HG02610 (cell line): ENCODE measurements at regions not wholly inside any gene's neighbourhood (a gene's known extent, or its start where the extent isn't known, plus 50 kb on each side); places are given as distances from the start of the nearest gene placed in this dataset.

Experiments used
- ATAC-seq: cut with Tn5 transposase; IDR thresholded peaks from one replicate; pipeline ENCODE4 v1.9.1; 2021; ENCODE audit warnings: mild to moderate bottlenecking, moderate library complexity; ENCODE audit not compliant: unreplicated experiment

DNA sequence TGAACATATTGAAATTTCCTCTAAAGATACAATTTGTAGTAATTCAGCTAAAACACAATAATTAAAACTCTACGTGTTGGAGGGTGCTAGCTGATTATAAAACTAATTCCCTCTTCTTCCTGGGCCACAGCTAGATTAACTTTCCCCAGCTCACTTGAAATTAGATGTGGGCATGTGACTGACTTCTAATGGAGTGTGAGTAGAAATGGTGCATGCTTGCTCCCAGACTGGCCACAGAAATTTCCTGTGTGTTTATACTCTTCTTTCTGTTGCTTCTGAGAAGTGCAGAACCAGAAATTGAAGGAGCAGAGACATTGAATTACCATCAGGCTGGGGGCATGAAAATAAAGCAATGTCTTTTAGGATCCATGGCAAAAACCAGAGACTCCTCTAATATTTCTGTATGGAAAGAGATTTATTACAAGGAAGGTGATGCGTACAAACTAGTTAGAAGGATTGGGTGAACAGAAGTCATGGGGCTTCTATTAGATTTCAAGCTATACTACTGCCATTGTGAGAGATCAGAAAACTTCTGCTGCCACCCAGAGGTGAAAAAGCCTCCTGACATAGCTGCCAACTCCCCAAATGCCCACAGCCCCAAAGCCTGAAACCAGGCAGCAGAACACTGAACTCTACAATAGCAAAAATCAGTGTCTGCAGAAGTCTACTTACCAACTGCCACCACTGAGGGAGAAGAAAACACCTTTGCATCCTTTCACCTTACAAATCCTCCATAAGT, 379.2 kb upstream of the MIR17HG start:
- ATAC-seq: no peak

DNA sequence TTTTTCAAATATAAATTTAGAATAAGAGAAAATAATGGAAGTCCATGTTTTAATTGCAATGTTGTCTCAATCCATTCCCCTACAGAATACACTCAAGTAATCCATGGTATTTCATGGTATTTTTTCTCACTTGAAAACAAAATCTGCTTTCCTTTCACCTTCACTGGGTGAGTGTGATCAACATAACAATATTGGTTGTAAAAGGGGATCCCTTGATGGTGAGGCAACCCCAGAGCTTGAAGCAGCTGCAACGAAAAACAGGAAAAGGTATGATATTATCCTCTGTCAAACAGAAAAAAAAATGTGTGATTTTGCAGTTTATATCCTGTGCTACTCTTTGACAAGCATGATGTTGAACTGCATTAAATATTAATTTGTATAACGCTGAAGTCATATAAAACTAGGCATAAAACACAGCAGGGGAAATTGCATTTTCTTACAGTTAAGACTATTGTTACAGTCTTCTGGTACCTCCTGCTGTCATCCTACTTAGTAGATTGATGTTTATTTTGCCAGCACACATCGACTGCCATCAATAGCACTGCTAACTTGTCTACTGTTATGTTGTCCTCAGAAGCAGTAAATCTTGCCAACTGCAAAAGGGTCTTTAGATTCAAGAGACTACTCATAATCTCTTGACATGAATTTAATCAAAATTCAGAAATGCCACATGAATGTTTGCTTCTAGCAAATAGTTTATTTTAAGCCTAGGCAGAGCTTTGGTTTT, 373.1 kb upstream of the MIR17HG start:
- ATAC-seq: no peak

DNA sequence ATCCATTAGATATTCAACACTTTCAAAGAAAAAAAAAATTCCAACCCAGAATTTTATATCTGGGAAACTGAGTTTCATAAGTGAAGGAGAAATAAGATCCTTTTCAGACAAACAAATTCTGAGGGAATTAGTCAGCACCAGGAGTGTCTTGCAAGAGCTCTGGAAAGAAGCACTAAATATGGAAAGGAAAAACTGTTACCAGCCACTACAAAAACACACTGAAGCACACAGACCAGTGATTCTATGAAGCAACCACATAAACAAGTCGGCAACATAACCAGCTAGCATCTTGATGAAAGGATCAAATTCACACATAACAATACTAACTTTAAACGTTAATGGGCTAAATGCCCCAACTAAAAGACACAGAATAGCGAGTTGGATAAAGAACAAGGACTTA, 368.4 kb upstream of the MIR17HG start:
- no peak for ATAC-seq

DNA sequence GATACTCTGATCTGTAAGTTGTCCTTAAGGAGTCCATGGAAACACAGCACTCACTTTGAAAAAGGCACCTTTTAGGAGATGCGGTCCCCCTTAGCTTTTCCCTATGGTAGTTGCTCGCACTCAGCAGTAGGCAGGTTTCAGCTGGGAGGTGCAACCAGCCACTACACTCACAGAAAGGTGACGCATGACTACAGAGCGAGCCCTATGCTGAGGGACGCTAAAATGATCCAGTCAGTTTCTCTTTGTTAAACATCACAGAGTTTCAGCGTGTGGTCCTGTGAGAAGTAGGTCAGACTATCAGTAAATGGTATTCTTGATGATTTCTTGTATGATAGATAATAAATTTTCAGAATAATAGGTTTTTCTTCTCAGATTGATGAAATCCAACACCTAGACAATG, 362.7 kb upstream of the MIR17HG start:
- no peak for ATAC-seq

DNA sequence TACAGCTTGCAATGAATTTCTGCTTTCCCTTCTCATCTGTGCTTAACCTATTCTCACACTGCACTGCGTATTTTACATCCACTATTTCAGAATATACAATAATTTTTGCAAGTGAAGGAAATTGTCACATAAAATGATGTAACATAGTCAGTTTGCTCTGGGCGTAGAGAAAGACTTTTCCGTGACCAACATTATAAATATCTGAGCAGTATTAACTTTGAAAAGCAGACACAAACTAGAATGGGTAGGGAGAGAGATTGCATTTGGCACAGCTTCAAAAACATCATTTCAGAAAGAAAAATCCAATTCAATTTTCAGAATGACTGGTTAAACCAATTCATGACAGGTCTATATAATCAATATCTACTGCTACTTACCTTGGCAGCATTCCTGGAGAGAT, 352.5 kb upstream of the MIR17HG start:
- no peak for ATAC-seq

DNA sequence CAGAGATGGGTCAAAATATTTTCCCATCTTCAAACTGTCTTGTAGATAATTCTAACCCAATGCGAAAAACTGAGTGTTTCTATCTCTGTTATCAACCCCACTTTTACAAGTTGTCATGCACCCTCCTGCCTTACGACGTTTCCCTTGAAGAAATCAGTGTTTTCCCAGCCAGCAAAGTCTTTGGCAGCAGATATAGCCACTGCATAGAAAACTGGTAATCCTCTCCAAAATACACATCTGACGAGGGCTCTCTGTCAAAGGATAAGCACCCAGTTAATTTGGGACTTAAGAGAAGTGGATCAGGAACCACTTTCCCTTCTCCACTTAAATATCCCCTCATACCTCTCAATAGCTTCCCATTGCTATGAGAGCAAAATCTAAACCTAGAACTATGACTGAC, 351.9 kb upstream of the MIR17HG start:
- no peak for ATAC-seq

DNA sequence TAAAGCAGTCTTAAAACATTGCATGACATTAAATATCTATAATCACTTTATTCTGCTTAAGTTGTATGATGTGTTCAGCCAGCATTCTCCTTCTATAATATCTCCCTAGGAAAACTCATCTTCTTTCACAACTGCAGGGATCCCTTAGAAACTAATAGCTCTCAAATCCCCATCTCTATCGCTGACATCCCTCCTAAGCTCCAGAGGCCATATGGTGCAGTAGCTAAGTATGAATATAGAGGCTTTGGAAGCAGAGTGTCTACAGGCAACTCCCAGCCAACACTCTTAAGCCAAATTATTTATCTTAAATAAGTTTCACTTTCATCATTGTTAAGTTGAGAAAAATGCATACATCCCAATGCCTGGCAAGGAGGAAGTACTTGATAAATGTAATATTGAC, 349.5 kb upstream of the MIR17HG start:
- no peak for ATAC-seq

DNA sequence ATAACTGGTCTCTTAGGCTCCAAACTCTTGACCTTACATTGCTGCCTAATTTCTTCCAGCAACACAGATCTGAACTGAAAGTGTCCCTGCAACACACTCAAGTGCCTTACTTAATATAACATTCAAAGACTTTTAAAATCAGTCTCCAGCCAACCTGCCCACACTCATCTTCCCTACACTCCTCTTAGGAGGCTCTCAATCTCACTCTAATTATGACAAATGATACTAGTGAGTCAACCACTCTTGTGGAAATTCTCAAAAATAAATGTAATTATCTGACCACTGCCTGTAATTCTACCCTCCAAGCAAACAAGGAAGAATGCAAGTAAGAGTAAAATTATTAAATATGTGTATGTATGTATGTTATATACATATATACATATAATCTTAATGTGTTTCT, 348.1 kb upstream of the MIR17HG start:
- ATAC-seq: no peak

DNA sequence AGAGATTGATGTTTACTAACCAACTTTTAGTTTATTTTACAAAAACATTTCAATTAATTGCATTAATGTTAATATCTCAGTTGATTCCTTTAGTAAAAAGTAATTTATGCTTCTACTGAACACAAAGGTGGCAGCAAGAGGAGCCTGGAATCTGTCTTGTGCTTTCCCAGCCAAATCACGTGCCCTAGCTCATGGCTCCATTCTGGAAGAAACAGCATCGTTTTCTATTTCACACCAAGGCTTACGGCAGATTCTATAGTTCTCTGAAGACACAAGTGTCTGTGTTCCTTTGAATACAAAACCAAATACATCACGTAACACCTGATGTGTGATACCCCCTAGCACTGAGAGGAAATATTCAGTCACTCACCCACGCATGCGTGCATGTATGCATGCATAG, 346.1 kb upstream of the MIR17HG start:
- ATAC-seq: no peak

DNA sequence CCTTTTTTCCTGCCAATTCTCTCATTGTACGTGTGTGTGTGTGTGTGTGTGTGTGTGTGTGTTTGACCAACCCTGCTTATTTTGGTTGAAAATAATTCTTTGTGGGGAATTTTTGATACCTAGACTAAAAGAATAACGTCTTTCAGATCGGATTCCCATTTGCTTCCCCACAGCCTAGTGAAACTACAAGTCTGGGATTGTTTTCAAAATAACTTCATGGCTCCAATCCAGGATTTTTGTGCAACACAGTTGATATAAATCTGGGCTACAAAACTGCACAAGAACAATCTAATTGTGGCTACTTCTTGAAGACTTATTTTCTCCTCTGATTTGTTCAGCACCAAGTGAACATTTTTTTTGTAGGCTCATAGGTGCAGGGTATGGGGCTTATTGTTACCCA, 332.8 kb upstream of the MIR17HG start:
- ATAC-seq: no peak

DNA sequence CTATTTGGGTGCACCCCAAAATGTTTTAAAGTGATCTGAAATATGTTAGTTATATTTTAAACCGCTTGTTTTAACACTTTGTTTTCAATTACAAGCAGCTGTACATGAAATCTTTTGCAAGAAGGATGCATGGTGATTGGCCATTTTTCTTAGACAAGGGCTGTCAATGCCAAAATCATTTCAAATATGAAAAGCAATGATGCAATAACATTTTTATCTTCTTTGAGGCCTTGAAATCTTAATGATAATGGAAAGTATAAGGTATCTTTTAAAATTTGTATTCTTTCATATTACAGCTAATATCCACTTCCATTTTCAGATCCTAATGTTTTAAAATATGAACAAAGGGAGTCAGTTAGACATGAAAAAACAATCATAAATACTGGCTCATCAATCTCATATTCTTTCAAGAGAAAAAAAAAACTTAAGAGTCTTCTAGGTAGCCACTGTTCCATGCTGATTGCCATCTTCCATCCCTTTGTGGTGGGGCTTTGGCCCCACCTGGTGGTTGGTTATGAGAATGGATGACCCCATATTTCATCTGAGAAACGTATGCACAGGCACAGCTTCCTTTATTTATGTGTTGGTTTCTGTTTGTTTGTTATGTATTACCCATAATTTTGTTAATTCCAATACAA, 330.3 kb upstream of the MIR17HG start:
- ATAC-seq: peak; percentile 99

DNA sequence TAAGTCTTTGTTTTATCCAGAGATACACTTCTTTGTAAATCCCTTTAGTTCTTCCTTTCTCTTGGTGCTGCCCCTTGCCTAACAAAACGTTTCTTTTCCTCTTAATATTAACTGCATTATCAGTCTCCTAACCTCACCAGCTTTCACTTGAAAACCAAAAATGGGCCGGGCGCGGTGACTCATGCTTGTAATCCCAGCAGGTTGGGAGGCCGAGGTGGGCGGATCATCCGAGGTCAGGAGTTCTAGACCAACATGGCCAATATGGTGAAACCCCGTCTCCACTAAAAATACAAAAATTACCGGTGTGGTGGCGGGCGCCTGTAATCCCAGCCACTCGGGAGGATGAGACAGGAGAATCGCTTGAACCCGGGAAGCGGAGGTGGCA, 329.8 kb upstream of the MIR17HG start:
- peak; percentile 18 for ATAC-seq

DNA sequence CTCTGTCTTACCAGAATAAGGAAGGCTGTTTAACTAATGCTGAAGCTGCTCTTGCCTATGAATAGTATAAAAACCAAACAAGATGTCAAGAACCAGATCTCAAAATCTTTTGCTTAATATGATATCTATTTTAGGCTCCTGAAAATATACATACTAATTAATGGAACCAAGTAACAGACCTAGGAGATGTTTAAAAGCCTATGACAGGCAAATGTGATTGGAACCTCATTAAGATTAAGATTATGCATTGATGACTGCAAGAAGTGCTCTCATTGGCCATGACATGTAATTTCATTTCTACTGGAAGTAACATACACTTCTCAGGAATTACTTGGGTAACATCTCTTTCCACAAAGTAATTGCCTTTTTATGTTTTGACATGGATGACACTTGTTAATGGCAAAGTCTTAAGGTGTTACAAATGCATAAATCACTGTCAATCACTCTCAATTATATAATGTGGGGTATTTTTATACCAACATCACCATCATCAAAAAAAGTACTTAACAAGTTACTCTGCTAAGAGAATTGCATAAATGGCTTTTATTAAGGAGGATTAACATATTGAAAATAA, 326.9 kb upstream of the MIR17HG start:
- no peak for ATAC-seq

DNA sequence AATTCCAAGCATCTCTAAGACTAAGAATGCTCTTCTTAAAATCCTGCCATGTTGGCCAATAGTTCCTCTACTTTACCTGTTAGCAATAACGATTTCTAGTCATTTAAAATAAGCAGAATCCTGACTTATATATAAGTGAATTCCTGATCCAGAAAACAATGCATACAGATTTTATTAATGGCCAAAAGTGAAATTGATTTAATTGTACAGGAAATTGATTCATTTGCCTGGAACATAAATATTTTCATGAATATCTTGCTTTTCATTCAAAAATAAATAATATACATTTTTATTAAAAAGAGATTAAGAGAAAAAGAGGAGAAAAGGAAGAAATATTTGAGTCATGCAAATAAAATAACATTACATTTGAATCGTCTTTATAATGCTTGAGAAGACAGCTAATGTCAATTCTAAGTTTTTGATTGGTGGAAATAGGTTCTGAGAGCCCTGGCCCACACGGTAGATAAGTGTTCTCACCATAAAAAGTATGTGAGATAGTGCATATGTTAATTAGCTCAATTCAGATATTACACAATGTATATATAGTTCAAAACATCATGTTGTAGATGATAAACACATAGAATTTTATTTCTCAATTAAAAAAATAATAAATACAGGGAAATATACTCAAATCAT, 323.2 kb upstream of the MIR17HG start:
- no peak for ATAC-seq

DNA sequence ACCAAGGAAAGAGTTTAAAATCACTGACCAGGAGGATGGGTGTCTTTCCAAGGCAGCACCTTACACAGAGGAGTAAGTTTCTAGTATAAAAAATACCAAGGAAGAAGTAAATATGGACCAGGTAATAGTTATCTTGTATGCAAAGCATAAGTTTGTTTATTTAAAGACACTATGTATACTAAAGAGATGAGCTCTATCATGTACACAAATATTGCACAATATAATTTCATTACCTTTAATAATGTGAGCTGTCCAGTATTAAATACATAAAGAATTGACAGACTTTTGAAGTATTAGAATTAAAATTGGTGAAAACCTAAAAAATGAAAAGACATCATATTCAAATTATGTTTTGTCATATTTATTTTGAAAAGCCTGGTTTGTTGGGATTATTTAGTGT, 322.0 kb upstream of the MIR17HG start:
- ATAC-seq: no peak

DNA sequence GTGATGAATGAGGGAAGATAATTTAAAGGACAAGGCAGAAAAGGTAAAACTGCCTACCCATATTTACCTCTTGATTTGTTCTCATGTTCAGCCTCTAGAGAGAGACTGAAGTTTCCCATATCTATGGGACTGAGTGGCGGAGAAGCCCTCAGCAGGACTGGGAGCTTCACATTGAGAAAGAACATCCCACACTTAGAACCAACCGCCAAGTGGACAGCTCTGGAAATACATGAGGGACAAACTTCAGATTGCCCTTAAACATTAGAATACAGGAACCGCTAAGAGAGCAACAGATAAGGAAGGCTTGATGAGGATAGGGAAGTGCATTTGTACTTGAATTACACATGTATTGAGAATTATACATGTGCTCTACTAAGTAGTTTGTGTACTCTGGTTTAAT, 316.0 kb upstream of the MIR17HG start:
- ATAC-seq: no peak

DNA sequence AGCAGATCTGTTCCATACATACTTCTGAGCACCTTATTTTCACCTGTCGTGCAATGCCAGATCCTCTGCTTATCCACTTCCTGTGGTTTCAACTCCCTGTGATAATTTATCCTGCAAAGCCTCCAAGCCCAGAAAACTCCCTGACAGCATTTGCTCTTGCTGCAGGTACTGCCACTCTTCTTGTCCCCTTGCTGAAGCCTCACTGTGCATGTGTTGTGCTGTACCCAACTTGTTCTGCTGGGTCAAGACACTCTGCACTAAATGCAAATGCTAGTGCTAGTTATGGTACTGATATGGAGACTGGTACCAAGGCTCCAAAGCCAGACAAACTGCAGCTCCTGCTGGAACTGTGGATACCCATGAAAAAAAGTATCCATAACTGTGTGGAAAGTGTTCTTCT, 315.4 kb upstream of the MIR17HG start:
- ATAC-seq: no peak

DNA sequence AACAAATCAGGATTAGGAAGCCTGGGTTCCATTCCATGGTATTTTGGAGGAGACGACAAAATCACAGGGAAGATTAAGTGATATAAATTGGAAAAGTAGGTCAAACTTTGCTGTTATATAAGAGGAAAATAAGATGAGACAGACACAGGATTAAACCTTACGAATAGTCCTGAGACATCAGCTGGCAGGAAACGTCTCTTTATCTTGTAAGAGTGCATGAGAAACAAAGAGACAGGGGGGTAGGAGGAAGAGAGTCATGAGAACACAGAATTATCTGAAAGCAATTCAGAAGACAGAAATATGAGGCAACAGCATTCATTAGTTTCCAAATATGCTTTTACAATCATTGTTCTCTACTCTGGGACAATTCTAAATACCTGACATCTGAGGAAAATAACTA, 310.6 kb upstream of the MIR17HG start:
- no peak for ATAC-seq

DNA sequence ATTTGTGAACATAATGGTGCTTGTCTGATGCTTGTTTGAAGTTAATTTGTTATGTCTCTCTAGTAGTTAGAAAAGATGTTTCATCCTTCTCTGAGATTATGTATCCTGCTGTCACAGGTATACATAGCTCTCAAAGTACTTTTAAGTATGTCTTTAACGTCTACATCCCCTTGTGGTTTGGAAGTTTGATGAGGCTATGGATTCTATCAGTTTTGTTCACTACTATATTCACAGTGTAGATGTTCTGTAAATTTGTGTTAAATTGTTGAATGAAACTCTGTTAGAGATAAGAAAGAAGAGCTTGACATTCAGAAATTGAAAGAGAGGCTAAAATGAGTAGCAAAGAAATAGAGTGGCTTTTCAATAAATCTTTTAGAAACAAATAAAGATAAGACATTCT, 304.6 kb upstream of the MIR17HG start:
- ATAC-seq: no peak

DNA sequence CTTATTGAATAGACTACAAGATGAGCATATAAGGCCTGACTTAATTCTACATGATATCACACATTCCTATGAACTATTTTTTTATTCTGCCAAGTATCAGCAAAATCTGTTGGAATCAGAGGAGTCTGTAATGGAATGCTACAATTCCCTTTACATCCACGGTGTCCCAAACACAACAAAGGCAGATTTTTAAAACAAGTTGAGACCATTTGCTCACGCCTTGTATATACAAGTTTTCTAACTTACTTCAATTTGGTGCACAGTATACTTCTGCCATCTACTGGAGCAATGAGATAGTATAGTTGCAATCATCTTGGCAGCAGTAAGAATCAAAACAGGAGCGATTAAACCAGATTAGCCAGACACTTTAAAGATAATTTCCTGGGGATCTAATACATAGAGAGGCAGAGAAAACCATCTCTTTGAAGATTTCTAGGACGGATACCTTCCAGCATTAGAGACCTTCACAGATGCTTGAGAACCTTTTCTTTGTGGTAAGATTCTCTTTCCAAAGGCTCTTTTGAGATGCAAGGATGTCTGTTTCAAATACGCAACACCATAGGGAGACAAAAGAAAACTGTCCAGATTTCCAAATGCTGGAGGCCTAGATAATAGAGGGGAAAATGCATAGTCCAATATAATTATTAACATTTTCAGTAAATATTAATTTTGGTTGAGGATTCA, 302.0 kb upstream of the MIR17HG start:
- no peak for ATAC-seq
